ENCODE measurements at regions not wholly inside any gene's neighbourhood (a gene's known extent, or its start where the extent isn't known, plus 50 kb on each side); places are given as distances from the start of the nearest gene placed in this dataset.
"Not testable (repeated sequence)": the region's sequence is repeated elsewhere in the genome, so short reads cannot be mapped to it uniquely, and the experiment has no call there.

GRCh38 chr4:151519728-151520415 is 110.9 kb downstream of the FHIP1A start:
- no peak overlapping the region for H3K4me3 ChIP-seq (ENCODE audit: low read length in 2 of 2)
- no peak overlapping the region for H3K9ac ChIP-seq (ENCODE audit: low read depth in 1 of 2, low read length in 2 of 2)
- H3K27me3 ChIP-seq (ENCODE audit: control insufficient read depth in 2 of 2, insufficient read depth in 2 of 2, low read length in 2 of 2): no peaks in the 10 kb centered on the region
- no peaks in the 10 kb centered on the region for H3K9me3 ChIP-seq (ENCODE audit: control insufficient read depth in 2 of 2, low read length in 2 of 2)
- H3K36me3 ChIP-seq (ENCODE audit: control insufficient read depth in 2 of 2, insufficient read depth in 2 of 2, low read length in 2 of 2): no peaks in the 10 kb centered on the region
- H3K4me1 ChIP-seq (ENCODE audit: control insufficient read depth in 2 of 2, insufficient read depth in 2 of 2, low read length in 2 of 2): no peaks in the 10 kb centered on the region
- no peak overlapping the region for H3K27ac ChIP-seq (ENCODE audit: low read depth in 2 of 2, low read length in 2 of 2)

- H3K9me3 ChIP-seq (ENCODE audit: control insufficient read depth in 2 of 2, low read length in 2 of 2): no peaks in the 10 kb centered on the region
- no peaks in the 10 kb centered on the region for H3K4me1 ChIP-seq (ENCODE audit: control insufficient read depth in 2 of 2, insufficient read depth in 2 of 2, low read length in 2 of 2)
- no peak overlapping the region for H3K27ac ChIP-seq (ENCODE audit: low read depth in 2 of 2, low read length in 2 of 2)
- no peaks in the 10 kb centered on the region for H3K36me3 ChIP-seq (ENCODE audit: control insufficient read depth in 2 of 2, insufficient read depth in 2 of 2, low read length in 2 of 2)
- H3K4me3 ChIP-seq (ENCODE audit: low read length in 2 of 2): no peak overlapping the region
- no peaks in the 10 kb centered on the region for H3K27me3 ChIP-seq (ENCODE audit: control insufficient read depth in 2 of 2, insufficient read depth in 2 of 2, low read length in 2 of 2)
- H3K9ac ChIP-seq (ENCODE audit: low read depth in 1 of 2, low read length in 2 of 2): no peak overlapping the region
Measured at GRCh38 chr4:151522866-151523519, 114.0 kb downstream of the FHIP1A start.

GRCh38 chr4:151524610-151525009 is 115.6 kb downstream of the FHIP1A start:
- H3K9me3 ChIP-seq (ENCODE audit: control insufficient read depth in 2 of 2, low read length in 2 of 2): no peaks in the 10 kb centered on the region
- H3K27ac ChIP-seq (ENCODE audit: low read depth in 2 of 2, low read length in 2 of 2): no peak overlapping the region
- H3K4me1 ChIP-seq (ENCODE audit: control insufficient read depth in 2 of 2, insufficient read depth in 2 of 2, low read length in 2 of 2): no peaks in the 10 kb centered on the region
- H3K27me3 ChIP-seq (ENCODE audit: control insufficient read depth in 2 of 2, insufficient read depth in 2 of 2, low read length in 2 of 2): no peaks in the 10 kb centered on the region
- no peak overlapping the region for H3K4me3 ChIP-seq (ENCODE audit: low read length in 2 of 2)
- H3K36me3 ChIP-seq (ENCODE audit: control insufficient read depth in 2 of 2, insufficient read depth in 2 of 2, low read length in 2 of 2): no peaks in the 10 kb centered on the region
- no peak overlapping the region for H3K9ac ChIP-seq (ENCODE audit: low read depth in 1 of 2, low read length in 2 of 2)

GRCh38 chr4:151526489-151526888 is 117.5 kb downstream of the FHIP1A start:
- H3K4me1 ChIP-seq (ENCODE audit: control insufficient read depth in 2 of 2, insufficient read depth in 2 of 2, low read length in 2 of 2); H3K27ac ChIP-seq (ENCODE audit: low read depth in 2 of 2, low read length in 2 of 2); H3K27me3 ChIP-seq (ENCODE audit: control insufficient read depth in 2 of 2, insufficient read depth in 2 of 2, low read length in 2 of 2); H3K4me3 ChIP-seq (ENCODE audit: low read length in 2 of 2); H3K9ac ChIP-seq (ENCODE audit: low read depth in 1 of 2, low read length in 2 of 2); H3K9me3 ChIP-seq (ENCODE audit: control insufficient read depth in 2 of 2, low read length in 2 of 2); H3K36me3 ChIP-seq (ENCODE audit: control insufficient read depth in 2 of 2, insufficient read depth in 2 of 2, low read length in 2 of 2): not testable (repeated sequence)

- H3K36me3 ChIP-seq (ENCODE audit: control insufficient read depth in 2 of 2, insufficient read depth in 2 of 2, low read length in 2 of 2): no peaks in the 10 kb centered on the region
- H3K27me3 ChIP-seq (ENCODE audit: control insufficient read depth in 2 of 2, insufficient read depth in 2 of 2, low read length in 2 of 2): no peaks in the 10 kb centered on the region
- H3K9me3 ChIP-seq (ENCODE audit: control insufficient read depth in 2 of 2, low read length in 2 of 2): no peaks in the 10 kb centered on the region
- H3K4me3 ChIP-seq (ENCODE audit: low read length in 2 of 2): no peak overlapping the region
- no peak overlapping the region for H3K9ac ChIP-seq (ENCODE audit: low read depth in 1 of 2, low read length in 2 of 2)
- H3K4me1 ChIP-seq (ENCODE audit: control insufficient read depth in 2 of 2, insufficient read depth in 2 of 2, low read length in 2 of 2): no peaks in the 10 kb centered on the region
- H3K27ac ChIP-seq (ENCODE audit: low read depth in 2 of 2, low read length in 2 of 2): no peak overlapping the region
Measured at GRCh38 chr4:151527699-151528098, 118.7 kb downstream of the FHIP1A start.

- Histone ChIP-seq H3K36me3 (ENCODE audit: control insufficient read depth in 2 of 2, insufficient read depth in 2 of 2, low read length in 2 of 2) (no peaks in the 10 kb centered on the region), H3K4me3 (ENCODE audit: low read length in 2 of 2) (no peak overlapping the region), H3K9me3 (ENCODE audit: control insufficient read depth in 2 of 2, low read length in 2 of 2) (no peaks in the 10 kb centered on the region), H3K9ac (ENCODE audit: low read depth in 1 of 2, low read length in 2 of 2) (no peak overlapping the region), H3K4me1 (ENCODE audit: control insufficient read depth in 2 of 2, insufficient read depth in 2 of 2, low read length in 2 of 2) (no peaks in the 10 kb centered on the region), H3K27me3 (ENCODE audit: control insufficient read depth in 2 of 2, insufficient read depth in 2 of 2, low read length in 2 of 2) (no peaks in the 10 kb centered on the region), H3K27ac (ENCODE audit: low read depth in 2 of 2, low read length in 2 of 2) (no peak overlapping the region)
Measured at GRCh38 chr4:151529187-151529586, 120.2 kb downstream of the FHIP1A start.

GRCh38 chr4:151530230-151530629 is 121.3 kb downstream of the FHIP1A start:
- H3K27ac ChIP-seq (ENCODE audit: low read depth in 2 of 2, low read length in 2 of 2): no peak overlapping the region
- H3K36me3 ChIP-seq (ENCODE audit: control insufficient read depth in 2 of 2, insufficient read depth in 2 of 2, low read length in 2 of 2): no peaks in the 10 kb centered on the region
- no peak overlapping the region for H3K9ac ChIP-seq (ENCODE audit: low read depth in 1 of 2, low read length in 2 of 2)
- no peak overlapping the region for H3K4me3 ChIP-seq (ENCODE audit: low read length in 2 of 2)
- no peaks in the 10 kb centered on the region for H3K9me3 ChIP-seq (ENCODE audit: control insufficient read depth in 2 of 2, low read length in 2 of 2)
- no peaks in the 10 kb centered on the region for H3K27me3 ChIP-seq (ENCODE audit: control insufficient read depth in 2 of 2, insufficient read depth in 2 of 2, low read length in 2 of 2)
- H3K4me1 ChIP-seq (ENCODE audit: control insufficient read depth in 2 of 2, insufficient read depth in 2 of 2, low read length in 2 of 2): no peaks in the 10 kb centered on the region

GRCh38 chr4:151530783-151531182 is 121.8 kb downstream of the FHIP1A start:
- Histone ChIP-seq H3K36me3 (ENCODE audit: control insufficient read depth in 2 of 2, insufficient read depth in 2 of 2, low read length in 2 of 2) (no peaks in the 10 kb centered on the region), H3K9me3 (ENCODE audit: control insufficient read depth in 2 of 2, low read length in 2 of 2) (no peaks in the 10 kb centered on the region), H3K27ac (ENCODE audit: low read depth in 2 of 2, low read length in 2 of 2) (no peak overlapping the region), H3K4me3 (ENCODE audit: low read length in 2 of 2) (no peak overlapping the region), H3K27me3 (ENCODE audit: control insufficient read depth in 2 of 2, insufficient read depth in 2 of 2, low read length in 2 of 2) (no peaks in the 10 kb centered on the region), H3K9ac (ENCODE audit: low read depth in 1 of 2, low read length in 2 of 2) (no peak overlapping the region), H3K4me1 (ENCODE audit: control insufficient read depth in 2 of 2, insufficient read depth in 2 of 2, low read length in 2 of 2) (no peaks in the 10 kb centered on the region)

GRCh38 chr4:151532001-151532708 is 123.2 kb downstream of the FHIP1A start:
- no peaks in the 10 kb centered on the region for H3K36me3 ChIP-seq (ENCODE audit: control insufficient read depth in 2 of 2, insufficient read depth in 2 of 2, low read length in 2 of 2)
- no peaks in the 10 kb centered on the region for H3K9me3 ChIP-seq (ENCODE audit: control insufficient read depth in 2 of 2, low read length in 2 of 2)
- no peak overlapping the region for H3K27ac ChIP-seq (ENCODE audit: low read depth in 2 of 2, low read length in 2 of 2)
- H3K27me3 ChIP-seq (ENCODE audit: control insufficient read depth in 2 of 2, insufficient read depth in 2 of 2, low read length in 2 of 2): no peaks in the 10 kb centered on the region
- H3K4me1 ChIP-seq (ENCODE audit: control insufficient read depth in 2 of 2, insufficient read depth in 2 of 2, low read length in 2 of 2): no peaks in the 10 kb centered on the region
- no peak overlapping the region for H3K4me3 ChIP-seq (ENCODE audit: low read length in 2 of 2)
- H3K9ac ChIP-seq (ENCODE audit: low read depth in 1 of 2, low read length in 2 of 2): no peak overlapping the region

- Histone ChIP-seq H3K4me3 (ENCODE audit: low read length in 2 of 2) (no peak overlapping the region), H3K4me1 (ENCODE audit: control insufficient read depth in 2 of 2, insufficient read depth in 2 of 2, low read length in 2 of 2) (no peaks in the 10 kb centered on the region), H3K27ac (ENCODE audit: low read depth in 2 of 2, low read length in 2 of 2) (no peak overlapping the region), H3K36me3 (ENCODE audit: control insufficient read depth in 2 of 2, insufficient read depth in 2 of 2, low read length in 2 of 2) (peaks cover 0 to 2% of the 10 kb centered on the region in 2 donors), H3K9ac (ENCODE audit: low read depth in 1 of 2, low read length in 2 of 2) (no peak overlapping the region), H3K27me3 (ENCODE audit: control insufficient read depth in 2 of 2, insufficient read depth in 2 of 2, low read length in 2 of 2) (no peaks in the 10 kb centered on the region), H3K9me3 (ENCODE audit: control insufficient read depth in 2 of 2, low read length in 2 of 2) (no peaks in the 10 kb centered on the region)
Measured at GRCh38 chr4:151534195-151534594, 125.2 kb downstream of the FHIP1A start.
